Hepatocyte (in vitro differentiated cells): ENCODE measurements at regions not wholly inside any gene's neighbourhood (a gene's known extent, or its start where the extent isn't known, plus 50 kb on each side); places are given as distances from the start of the nearest gene placed in this dataset.

Experiments used
- EZH2 ChIP-seq: fragments of 200-600 bp; sonication (generic); IDR thresholded peaks from 2 replicates; pipeline ENCODE4 v1.6.1; 2016; ENCODE audit warnings: antibody characterized with exemption, mild to moderate bottlenecking, borderline replicate concordance
- TF ChIP-seq, protein P1 (sequence below): fragments of 200-600 bp; sonication (generic); IDR thresholded peaks from 2 replicates; pipeline ENCODE4 v1.5.1; 2016; ENCODE audit warnings: antibody characterized with exemption, mild to moderate bottlenecking; ENCODE audit not compliant: poor library complexity

DNA sequence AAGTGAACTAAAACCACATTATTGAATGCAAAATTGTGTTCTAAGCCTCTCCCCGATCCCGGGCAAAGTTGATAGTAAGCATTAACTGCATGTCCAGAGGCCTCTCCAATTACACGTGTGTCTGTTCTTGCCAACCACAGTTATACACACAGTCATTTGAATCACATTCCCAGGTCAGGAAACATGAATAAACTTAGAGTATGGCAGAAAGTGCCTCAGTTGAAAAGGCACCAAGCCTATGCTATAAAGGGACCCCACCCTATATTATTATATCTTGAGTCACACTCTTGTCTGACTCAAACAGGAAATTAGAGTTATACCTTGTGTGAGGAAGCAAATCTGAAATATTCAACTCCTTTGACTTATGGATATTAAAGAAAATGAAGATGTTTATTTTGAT is 128.3 kb upstream of the STXBP6 start:
- TF ChIP-seq, protein P1, sequence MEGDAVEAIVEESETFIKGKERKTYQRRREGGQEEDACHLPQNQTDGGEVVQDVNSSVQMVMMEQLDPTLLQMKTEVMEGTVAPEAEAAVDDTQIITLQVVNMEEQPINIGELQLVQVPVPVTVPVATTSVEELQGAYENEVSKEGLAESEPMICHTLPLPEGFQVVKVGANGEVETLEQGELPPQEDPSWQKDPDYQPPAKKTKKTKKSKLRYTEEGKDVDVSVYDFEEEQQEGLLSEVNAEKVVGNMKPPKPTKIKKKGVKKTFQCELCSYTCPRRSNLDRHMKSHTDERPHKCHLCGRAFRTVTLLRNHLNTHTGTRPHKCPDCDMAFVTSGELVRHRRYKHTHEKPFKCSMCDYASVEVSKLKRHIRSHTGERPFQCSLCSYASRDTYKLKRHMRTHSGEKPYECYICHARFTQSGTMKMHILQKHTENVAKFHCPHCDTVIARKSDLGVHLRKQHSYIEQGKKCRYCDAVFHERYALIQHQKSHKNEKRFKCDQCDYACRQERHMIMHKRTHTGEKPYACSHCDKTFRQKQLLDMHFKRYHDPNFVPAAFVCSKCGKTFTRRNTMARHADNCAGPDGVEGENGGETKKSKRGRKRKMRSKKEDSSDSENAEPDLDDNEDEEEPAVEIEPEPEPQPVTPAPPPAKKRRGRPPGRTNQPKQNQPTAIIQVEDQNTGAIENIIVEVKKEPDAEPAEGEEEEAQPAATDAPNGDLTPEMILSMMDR: no peak
- TF ChIP-seq EZH2: no peak
